ENCODE measurements at regions not wholly inside any gene's neighbourhood (a gene's known extent, or its start where the extent isn't known, plus 50 kb on each side); places are given as distances from the start of the nearest gene placed in this dataset.

- TF ChIP-seq GATA2 (IDR thresholded peaks at IDR 0.05; ENCODE audit: low read depth, low read length), result no peak
- no peak for TF ChIP-seq GATA3 (IDR thresholded peaks at IDR 0.05; ENCODE audit: low read depth, low read length)
Measured at GRCh38 chr4:110310795-110311194, 112.4 kb upstream of the ELOVL6 start.

GRCh38 chr4:110309675-110310074, 111.3 kb upstream of the ELOVL6 start:
- TF ChIP-seq GATA3 (IDR thresholded peaks at IDR 0.05; ENCODE audit: low read depth, low read length) (no peak), GATA2 (IDR thresholded peaks at IDR 0.05; ENCODE audit: low read depth, low read length) (no peak)

- TF ChIP-seq GATA2 (IDR thresholded peaks at IDR 0.05; ENCODE audit: low read depth, low read length) (peak; percentile 51; the same call in 1 of the 2 replicates), GATA3 (IDR thresholded peaks at IDR 0.05; ENCODE audit: low read depth, low read length) (no peak; the same call in 1 of the 2 replicates)
Measured at GRCh38 chr4:110306303-110306702, 107.9 kb upstream of the ELOVL6 start.

GRCh38 chr4:110305455-110305854, 107.0 kb upstream of the ELOVL6 start:
- TF ChIP-seq GATA3 (IDR thresholded peaks at IDR 0.05; ENCODE audit: low read depth, low read length), result 0 out of 2 replicates have a peak, but pooled peaks have one; percentile 54
- no peak for TF ChIP-seq GATA2 (IDR thresholded peaks at IDR 0.05; ENCODE audit: low read depth, low read length)

GRCh38 chr4:110296892-110297291, 98.5 kb upstream of the ELOVL6 start:
- TF ChIP-seq GATA2 (IDR thresholded peaks at IDR 0.05; ENCODE audit: low read depth, low read length) (no peak), GATA3 (IDR thresholded peaks at IDR 0.05; ENCODE audit: low read depth, low read length) (no peak)

GRCh38 chr4:110294165-110294564, 95.8 kb upstream of the ELOVL6 start:
- no peak for TF ChIP-seq GATA2 (IDR thresholded peaks at IDR 0.05; ENCODE audit: low read depth, low read length)
- TF ChIP-seq GATA3 (IDR thresholded peaks at IDR 0.05; ENCODE audit: low read depth, low read length), result no peak

- TF ChIP-seq GATA2 (IDR thresholded peaks at IDR 0.05; ENCODE audit: low read depth, low read length), result no peak
- TF ChIP-seq GATA3 (IDR thresholded peaks at IDR 0.05; ENCODE audit: low read depth, low read length), result no peak
Measured at GRCh38 chr4:110292994-110293744, 94.8 kb upstream of the ELOVL6 start.

GRCh38 chr4:110290511-110290910, 92.1 kb upstream of the ELOVL6 start:
- TF ChIP-seq GATA2 (IDR thresholded peaks at IDR 0.05; ENCODE audit: low read depth, low read length) (no peak), GATA3 (IDR thresholded peaks at IDR 0.05; ENCODE audit: low read depth, low read length) (no peak)

- TF ChIP-seq GATA3 (IDR thresholded peaks at IDR 0.05; ENCODE audit: low read depth, low read length) (no peak), GATA2 (IDR thresholded peaks at IDR 0.05; ENCODE audit: low read depth, low read length) (no peak)
Measured at GRCh38 chr4:110289601-110290100, 91.2 kb upstream of the ELOVL6 start.

GRCh38 chr4:110287130-110287529, 88.7 kb upstream of the ELOVL6 start:
- TF ChIP-seq GATA2 (IDR thresholded peaks at IDR 0.05; ENCODE audit: low read depth, low read length) (no peak), GATA3 (IDR thresholded peaks at IDR 0.05; ENCODE audit: low read depth, low read length) (no peak)

GRCh38 chr4:110278127-110278526, 79.7 kb upstream of the ELOVL6 start:
- no peak for TF ChIP-seq GATA3 (IDR thresholded peaks at IDR 0.05; ENCODE audit: low read depth, low read length)

- TF ChIP-seq GATA2 (IDR thresholded peaks at IDR 0.05; ENCODE audit: low read depth, low read length) (no peak), GATA3 (IDR thresholded peaks at IDR 0.05; ENCODE audit: low read depth, low read length) (no peak)
Measured at GRCh38 chr4:110275871-110276270, 77.5 kb upstream of the ELOVL6 start.

GRCh38 chr4:110271986-110272385, 73.6 kb upstream of the ELOVL6 start:
- TF ChIP-seq GATA3 (IDR thresholded peaks at IDR 0.05; ENCODE audit: low read depth, low read length) (no peak), GATA2 (IDR thresholded peaks at IDR 0.05; ENCODE audit: low read depth, low read length) (no peak)

- TF ChIP-seq GATA2 (IDR thresholded peaks at IDR 0.05; ENCODE audit: low read depth, low read length) (no peak), GATA3 (IDR thresholded peaks at IDR 0.05; ENCODE audit: low read depth, low read length) (no peak)
Measured at GRCh38 chr4:110270492-110271197, 72.2 kb upstream of the ELOVL6 start.

- no peak for TF ChIP-seq GATA2 (IDR thresholded peaks at IDR 0.05; ENCODE audit: low read depth, low read length)
Measured at GRCh38 chr4:110268790-110269189, 70.4 kb upstream of the ELOVL6 start.
